GM13976 (cell line): ENCODE measurements at regions not wholly inside any gene's neighbourhood (a gene's known extent, or its start where the extent isn't known, plus 50 kb on each side); places are given as distances from the start of the nearest gene placed in this dataset.
"Not testable (repeated sequence)": the region's sequence is repeated elsewhere in the genome, so short reads cannot be mapped to it uniquely, and the experiment has no call there.

Experiments
- DNase-seq: peaks from one replicate; pipeline ENCODE4 v3.0.0; 2012; ENCODE audit warnings: low spot score
- in situ Hi-C: fragments of 300-500 bp; cut with MboI; formaldehyde crosslinking; loops from one replicate; pipeline ENCODE4 v1.12.0; 2022; ENCODE audit warnings: low sequenced_read_pairs, mixed read lengths, inconsistent platforms; ENCODE audit not compliant: unreplicated experiment
- TF ChIP-seq, protein P1 (sequence below): IDR thresholded peaks from 2 replicates; pipeline ENCODE4 v1.5.1; 2012; ENCODE audit warnings: borderline replicate concordance, mild to moderate bottlenecking; ENCODE audit not compliant: insufficient read depth; ENCODE audit errors: extremely low read depth, missing control alignments, control extremely low read depth

DNA sequence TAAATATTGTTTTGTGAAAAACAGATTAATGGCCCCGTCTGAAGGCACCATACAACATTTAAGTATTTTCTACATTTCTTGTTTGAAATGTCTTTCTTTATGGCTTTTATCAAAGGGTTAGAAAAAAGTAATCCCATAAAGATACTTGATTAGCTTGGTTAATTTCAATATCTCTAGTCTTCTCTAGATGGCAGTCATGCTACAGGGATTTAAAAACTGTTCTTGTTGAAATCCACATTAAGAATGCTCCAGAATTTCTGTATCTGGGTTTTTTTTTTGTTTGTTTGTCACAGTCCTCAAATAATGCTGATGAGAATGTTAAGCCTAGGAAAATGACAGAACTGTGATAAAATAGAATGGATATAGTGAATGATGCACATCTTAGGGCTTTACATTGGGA lies 109.0 kb upstream of the AADAT start:
- in situ Hi-C loops = no loop called here
- TF ChIP-seq, protein P1, sequence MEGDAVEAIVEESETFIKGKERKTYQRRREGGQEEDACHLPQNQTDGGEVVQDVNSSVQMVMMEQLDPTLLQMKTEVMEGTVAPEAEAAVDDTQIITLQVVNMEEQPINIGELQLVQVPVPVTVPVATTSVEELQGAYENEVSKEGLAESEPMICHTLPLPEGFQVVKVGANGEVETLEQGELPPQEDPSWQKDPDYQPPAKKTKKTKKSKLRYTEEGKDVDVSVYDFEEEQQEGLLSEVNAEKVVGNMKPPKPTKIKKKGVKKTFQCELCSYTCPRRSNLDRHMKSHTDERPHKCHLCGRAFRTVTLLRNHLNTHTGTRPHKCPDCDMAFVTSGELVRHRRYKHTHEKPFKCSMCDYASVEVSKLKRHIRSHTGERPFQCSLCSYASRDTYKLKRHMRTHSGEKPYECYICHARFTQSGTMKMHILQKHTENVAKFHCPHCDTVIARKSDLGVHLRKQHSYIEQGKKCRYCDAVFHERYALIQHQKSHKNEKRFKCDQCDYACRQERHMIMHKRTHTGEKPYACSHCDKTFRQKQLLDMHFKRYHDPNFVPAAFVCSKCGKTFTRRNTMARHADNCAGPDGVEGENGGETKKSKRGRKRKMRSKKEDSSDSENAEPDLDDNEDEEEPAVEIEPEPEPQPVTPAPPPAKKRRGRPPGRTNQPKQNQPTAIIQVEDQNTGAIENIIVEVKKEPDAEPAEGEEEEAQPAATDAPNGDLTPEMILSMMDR = no peak
- no peak for DNase-seq

DNA sequence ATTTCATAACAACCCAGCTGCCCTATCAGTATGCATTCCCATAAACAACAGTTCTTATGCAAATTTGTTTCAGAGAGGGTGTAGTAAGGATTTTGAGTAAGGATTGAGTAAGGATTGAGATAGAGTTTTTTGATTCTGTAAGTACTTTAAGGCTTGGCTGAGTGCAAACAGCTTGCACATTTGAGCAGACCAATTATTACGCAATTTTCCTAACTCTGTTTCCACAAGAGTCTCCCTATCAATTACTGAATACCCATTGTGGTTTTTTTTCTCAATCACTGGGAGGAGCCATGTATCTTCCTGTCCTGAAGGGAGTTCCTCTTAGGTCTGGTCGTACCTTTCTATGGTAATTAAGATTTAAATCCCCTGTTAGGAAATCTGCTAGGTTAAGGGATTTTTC lies 105.0 kb upstream of the AADAT start:
- DNase-seq = not testable (repeated sequence)

DNA sequence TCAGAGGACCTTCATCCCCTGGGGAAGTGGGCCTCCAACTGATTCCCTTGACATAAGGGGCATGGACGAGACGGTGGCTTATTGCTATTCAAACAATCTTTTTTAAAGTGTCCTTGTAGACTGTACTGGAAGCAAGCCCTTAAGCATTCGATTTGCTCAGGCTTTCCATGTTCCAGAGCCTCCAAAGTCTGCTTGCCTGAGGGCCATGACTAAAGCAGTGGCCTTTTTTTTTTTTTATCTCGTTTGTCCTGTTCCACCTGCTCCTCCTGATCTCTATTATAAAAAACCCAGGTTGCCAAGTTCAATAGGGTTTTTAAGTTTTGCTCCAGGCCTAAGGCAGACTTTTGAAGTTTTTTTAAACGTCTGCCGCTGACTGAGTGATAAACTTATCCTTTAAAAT lies 103.7 kb upstream of the AADAT start:
- in situ Hi-C loops = no loop called here
- no peak for DNase-seq

More for the DNA sequence above, 105.0 kb upstream of the AADAT start:
- in situ Hi-C loops = not testable (repeated sequence)

GRCh38 chr4:170190265-170190664 lies 100.5 kb upstream of the AADAT start:
- in situ Hi-C loops = no loop called here
- DNase-seq = no peak
- TF ChIP-seq, protein P1 = no peak

More for the DNA sequence above, 103.7 kb upstream of the AADAT start:
- TF ChIP-seq, protein P1 = no peak

DNA sequence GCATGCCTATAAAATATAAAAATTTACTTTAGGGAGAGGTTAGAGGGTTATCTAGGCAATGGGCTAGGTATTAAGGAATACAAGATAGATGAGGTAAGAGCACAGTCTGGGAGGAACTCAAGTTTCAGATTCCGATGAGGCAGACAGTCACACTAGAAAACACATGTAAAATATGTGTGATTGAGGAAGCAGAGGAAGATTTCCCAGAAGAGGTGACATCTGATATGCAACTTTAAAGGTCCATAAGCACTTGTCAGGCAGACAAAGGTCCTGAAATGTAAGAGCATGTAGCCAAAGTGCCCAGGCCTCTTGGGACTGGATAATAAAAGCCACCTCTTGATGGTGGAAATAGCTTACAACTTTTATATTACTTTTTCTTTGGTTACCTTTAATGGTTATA lies 81.1 kb upstream of the AADAT start:
- DNase-seq = no peak
- TF ChIP-seq, protein P1 = no peak
- in situ Hi-C loops = no loop called here

DNA sequence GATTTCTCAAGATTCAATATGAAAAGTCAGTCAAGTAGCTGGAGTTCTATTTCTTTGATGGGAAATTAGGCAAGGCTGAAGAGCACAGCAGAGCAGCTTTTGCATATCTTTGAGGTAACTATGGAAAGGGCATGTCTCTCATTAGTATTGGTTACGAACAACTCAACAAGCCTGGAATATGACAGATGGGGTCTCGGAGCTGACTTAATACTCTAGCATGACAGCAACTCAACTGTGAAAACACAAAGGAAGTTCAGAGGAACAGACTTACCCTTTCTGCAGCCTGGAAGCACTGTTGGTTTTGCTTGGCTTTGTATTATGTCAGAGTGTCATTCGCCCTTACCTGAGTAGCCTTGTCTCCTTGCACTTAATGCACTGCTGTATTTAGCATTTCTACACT lies 79.9 kb upstream of the AADAT start:
- in situ Hi-C loops = no loop called here
- no peak for DNase-seq
- TF ChIP-seq, protein P1 = no peak

- TF ChIP-seq, protein P1 = no peak
- in situ Hi-C loops = no loop called here
- no peak for DNase-seq
Measured at GRCh38 chr4:170167678-170168077, 77.9 kb upstream of the AADAT start.

DNA sequence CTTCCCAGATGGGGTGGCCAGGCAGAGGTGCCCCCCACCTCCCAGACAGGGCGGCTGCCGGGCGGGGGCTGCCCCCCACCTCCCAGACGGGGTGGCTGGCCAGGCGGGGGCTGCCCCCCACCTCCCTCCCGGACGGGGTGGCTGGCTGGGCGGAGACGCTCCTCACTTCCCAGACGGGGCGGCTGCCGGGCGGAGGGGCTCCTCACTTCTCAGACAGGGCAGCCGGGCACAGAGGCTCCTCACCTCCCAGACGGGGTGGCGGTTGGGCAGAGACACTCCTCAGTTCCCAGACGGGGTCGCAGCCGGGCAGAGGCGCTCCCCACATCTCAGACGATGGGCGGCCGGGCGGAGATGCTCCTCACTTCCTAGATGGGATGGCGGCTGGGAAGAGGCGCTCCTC lies 76.4 kb upstream of the AADAT start:
- DNase-seq, in situ Hi-C loops: not testable (repeated sequence)
